HG03432 (cell line): ENCODE measurements at regions not wholly inside any gene's neighbourhood (a gene's known extent, or its start where the extent isn't known, plus 50 kb on each side); places are given as distances from the start of the nearest gene placed in this dataset.
"Not testable (repeated sequence)": the region's sequence is repeated elsewhere in the genome, so short reads cannot be mapped to it uniquely, and the experiment has no call there.

ENCODE experiments used
- ATAC-seq: cut with Tn5 transposase; IDR thresholded peaks from one replicate; pipeline ENCODE4 v1.9.1; 2021; ENCODE audit warnings: mild to moderate bottlenecking, moderate library complexity; ENCODE audit not compliant: unreplicated experiment

GRCh38 chr15:21717661-21718060 lies 159.9 kb downstream of the POTEB start:
- peak; percentile 34 for ATAC-seq

GRCh38 chr15:21705480-21705879 lies 172.1 kb downstream of the POTEB start:
- ATAC-seq: peak; percentile 90

- not testable (repeated sequence) for ATAC-seq
Measured at GRCh38 chr15:21698620-21699019, 178.9 kb downstream of the POTEB start.

- not testable (repeated sequence) for ATAC-seq
Measured at GRCh38 chr15:21695089-21695488, 182.4 kb downstream of the POTEB start.

- not testable (repeated sequence) for ATAC-seq
Measured at GRCh38 chr15:21692471-21693102, 184.9 kb downstream of the POTEB start.

GRCh38 chr15:21656798-21657397 lies 216.6 kb upstream of the POTEB3 start:
- peak; percentile 86 for ATAC-seq

- ATAC-seq: peak; percentile 30
Measured at GRCh38 chr15:21656114-21656746, 215.9 kb upstream of the POTEB3 start.

GRCh38 chr15:21653707-21654106 lies 213.4 kb upstream of the POTEB3 start:
- ATAC-seq: not testable (repeated sequence)

- not testable (repeated sequence) for ATAC-seq
Measured at GRCh38 chr15:21638770-21639169, 198.5 kb upstream of the POTEB3 start.

GRCh38 chr15:21626694-21627093 lies 186.4 kb upstream of the POTEB3 start:
- ATAC-seq: not testable (repeated sequence)

GRCh38 chr15:21609223-21609622 lies 168.9 kb upstream of the POTEB3 start:
- not testable (repeated sequence) for ATAC-seq

- ATAC-seq: not testable (repeated sequence)
Measured at GRCh38 chr15:21565426-21565825, 125.1 kb upstream of the POTEB3 start.

- not testable (repeated sequence) for ATAC-seq
Measured at GRCh38 chr15:21551809-21552208, 111.5 kb upstream of the POTEB3 start.

GRCh38 chr15:21546182-21546903 lies 106.0 kb upstream of the POTEB3 start:
- not testable (repeated sequence) for ATAC-seq

GRCh38 chr15:21532785-21533184 lies 92.5 kb upstream of the POTEB3 start:
- not testable (repeated sequence) for ATAC-seq

GRCh38 chr15:21516248-21516647 lies 75.9 kb upstream of the POTEB3 start:
- not testable (repeated sequence) for ATAC-seq

GRCh38 chr15:21515296-21515695 lies 75.0 kb upstream of the POTEB3 start:
- not testable (repeated sequence) for ATAC-seq

- ATAC-seq: not testable (repeated sequence)
Measured at GRCh38 chr15:21503021-21503420, 62.7 kb upstream of the POTEB3 start.
